Right kidney (tissue), 1 donor: ENCODE measurements at regions not wholly inside any gene's neighbourhood (a gene's known extent, or its start where the extent isn't known, plus 50 kb on each side); places are given as distances from the start of the nearest gene placed in this dataset.

Experiments used
- DNase-seq: peaks from one replicate; pipeline ENCODE4 v3.0.0-alpha.2; 2016

DNA sequence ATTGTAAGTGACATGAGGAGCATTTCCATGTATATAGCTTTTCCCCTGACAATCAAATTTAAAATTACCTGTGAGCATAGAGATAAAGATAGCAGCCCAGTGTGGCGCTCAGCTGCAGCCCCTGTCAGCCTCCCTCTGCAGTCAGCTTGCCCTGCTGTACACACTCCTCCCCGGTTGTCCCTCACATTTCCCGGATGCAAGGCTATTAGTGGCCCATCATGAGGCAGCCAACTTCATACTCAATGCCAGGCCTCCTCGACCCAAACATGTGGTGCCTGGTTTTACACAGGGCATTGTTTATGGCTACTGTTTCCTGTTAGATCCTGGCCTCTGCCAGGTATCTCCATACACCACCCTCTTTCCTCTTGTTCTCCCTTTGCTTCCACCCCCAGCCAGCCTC lies 116.1 kb upstream of the SH3BP4 start:
- no peak for DNase-seq

DNA sequence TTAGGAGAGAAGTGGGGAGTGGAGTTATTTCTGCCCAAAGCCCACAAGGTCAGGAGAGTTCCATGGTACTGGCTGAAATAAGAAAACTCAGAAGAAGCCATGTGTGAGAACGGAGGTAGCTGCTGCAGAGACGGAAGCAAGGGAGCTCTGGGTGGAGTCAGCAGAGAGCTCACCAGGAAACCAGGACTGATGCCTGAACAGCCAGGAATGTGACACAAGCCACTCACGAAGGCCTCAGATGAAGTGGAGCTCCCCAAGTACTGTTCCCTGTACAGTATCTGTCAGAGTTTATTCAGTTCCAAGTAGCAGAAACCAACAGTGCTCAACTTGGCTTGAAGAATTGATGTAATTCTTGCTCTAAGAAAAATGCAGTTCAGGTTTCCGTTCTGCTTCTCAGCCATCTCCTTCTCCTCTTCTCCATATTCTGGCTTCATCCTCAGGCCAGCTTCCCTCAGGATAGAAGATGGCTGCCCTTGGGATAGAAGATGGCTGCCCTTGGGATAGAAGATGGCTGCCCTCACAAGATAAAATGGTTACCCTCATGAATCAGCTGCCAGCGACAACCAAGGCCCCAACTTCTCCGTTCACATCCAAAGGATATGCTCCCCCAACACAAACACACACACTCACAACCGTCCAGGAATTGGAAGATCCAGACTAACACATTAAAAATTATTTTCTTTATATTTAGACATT lies 117.4 kb upstream of the SH3BP4 start:
- DNase-seq: no peak

- no peak for DNase-seq
Measured at GRCh38 chr2:234830853-234831252, 121.0 kb upstream of the SH3BP4 start.

GRCh38 chr2:234829074-234829455 lies 122.8 kb upstream of the SH3BP4 start:
- DNase-seq: no peak

- no peak for DNase-seq
Measured at GRCh38 chr2:234828382-234829073, 123.3 kb upstream of the SH3BP4 start.

GRCh38 chr2:234827096-234827860 lies 124.5 kb upstream of the SH3BP4 start:
- no peak for DNase-seq

DNA sequence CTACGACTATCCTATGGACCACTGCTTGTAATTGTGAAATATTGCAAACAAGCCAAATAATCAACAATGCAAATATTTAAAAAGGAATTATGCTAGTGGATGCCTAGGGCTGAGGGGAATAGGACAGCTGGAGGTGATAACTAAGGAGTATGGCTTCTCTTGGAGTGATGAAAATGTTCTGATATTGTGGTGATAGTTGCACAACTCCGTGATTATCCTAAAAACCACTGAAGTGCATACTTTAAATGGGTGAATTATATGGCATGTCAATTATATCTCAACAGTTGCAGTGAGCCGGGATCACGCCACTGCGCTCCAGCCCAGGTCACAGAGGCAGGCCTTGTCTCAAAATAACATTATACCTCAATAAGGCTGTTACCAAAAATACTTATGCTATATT lies 125.1 kb upstream of the SH3BP4 start:
- DNase-seq: no peak

- no peak for DNase-seq
Measured at GRCh38 chr2:234825616-234826015, 126.2 kb upstream of the SH3BP4 start.

GRCh38 chr2:234823877-234824376 lies 127.9 kb upstream of the SH3BP4 start:
- peak; percentile 64 for DNase-seq

GRCh38 chr2:234823196-234823876 lies 128.5 kb upstream of the SH3BP4 start:
- no peak for DNase-seq

GRCh38 chr2:234821946-234822475 lies 129.8 kb upstream of the SH3BP4 start:
- no peak for DNase-seq

GRCh38 chr2:234818937-234819336 lies 132.9 kb upstream of the SH3BP4 start:
- DNase-seq: no peak

DNA sequence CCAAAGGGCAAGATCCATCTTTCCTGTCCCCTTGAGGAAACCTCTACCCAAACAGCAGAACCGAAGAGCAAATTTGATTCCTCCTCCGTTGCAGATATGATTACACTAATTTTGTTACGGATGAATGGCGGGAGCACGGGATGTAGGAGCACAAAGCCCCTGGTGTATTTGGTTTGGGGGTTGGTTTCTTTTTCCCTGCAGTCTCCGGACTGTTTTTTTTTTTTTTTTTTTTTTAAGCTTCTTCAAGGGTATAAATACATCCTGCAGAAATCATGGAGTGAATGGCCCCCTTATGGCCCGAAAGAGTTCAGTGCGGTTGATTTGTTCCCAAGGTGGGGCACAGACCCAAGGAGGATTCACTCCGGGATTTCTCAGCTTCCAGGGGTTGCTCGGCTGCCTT lies 135.3 kb upstream of the SH3BP4 start:
- DNase-seq: no peak

GRCh38 chr2:234816056-234816455 lies 135.8 kb upstream of the SH3BP4 start:
- DNase-seq: no peak

DNA sequence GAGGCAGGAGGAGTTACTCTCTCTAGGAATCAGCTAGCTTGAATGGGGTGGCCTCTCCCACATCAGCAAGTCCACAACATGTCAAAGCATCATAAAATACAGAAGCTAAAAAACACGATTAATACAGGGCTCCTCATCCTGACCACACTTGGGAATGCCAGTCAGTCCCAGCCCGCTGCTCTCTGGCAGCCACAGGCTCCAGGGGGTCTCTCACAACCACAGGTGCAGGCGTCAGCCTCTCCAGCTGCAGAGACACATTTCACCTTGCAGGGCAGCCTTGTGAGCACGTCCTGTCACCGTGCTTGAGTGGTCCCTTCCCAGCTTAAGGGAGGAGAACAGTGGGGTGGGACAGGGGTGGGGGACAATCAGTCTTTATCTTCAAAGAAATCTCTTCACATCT lies 137.4 kb upstream of the SH3BP4 start:
- DNase-seq: no peak

- no peak for DNase-seq
Measured at GRCh38 chr2:234812851-234813250, 139.0 kb upstream of the SH3BP4 start.

GRCh38 chr2:234808907-234809306 lies 142.9 kb upstream of the SH3BP4 start:
- DNase-seq: no peak

GRCh38 chr2:234806818-234807217 lies 145.0 kb upstream of the SH3BP4 start:
- DNase-seq: no peak

GRCh38 chr2:234805836-234806235 lies 146.0 kb upstream of the SH3BP4 start:
- no peak for DNase-seq

DNA sequence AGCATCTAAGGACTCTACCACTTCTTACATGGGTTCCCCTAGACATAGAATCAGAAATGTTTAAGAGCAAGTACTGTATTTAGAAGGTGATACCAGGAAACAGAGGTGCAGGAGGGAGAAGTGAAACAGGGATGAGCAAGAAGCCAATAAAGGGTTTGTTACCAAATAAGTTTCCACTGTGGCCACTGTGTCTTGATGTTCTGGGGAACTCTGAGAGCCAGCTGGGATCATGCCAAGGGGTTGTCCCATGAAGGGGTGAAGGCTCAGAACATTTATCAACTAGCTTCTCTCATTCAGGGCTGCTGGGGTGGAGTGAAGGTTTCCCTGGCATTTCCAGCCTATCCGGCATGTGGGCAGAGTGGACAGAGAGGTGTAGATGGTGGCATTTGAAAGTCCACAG lies 147.1 kb upstream of the SH3BP4 start:
- no peak for DNase-seq

GRCh38 chr2:234802845-234803171 lies 149.0 kb upstream of the SH3BP4 start:
- DNase-seq: no peak

GRCh38 chr2:234802071-234802844 lies 149.6 kb upstream of the SH3BP4 start:
- no peak for DNase-seq
